Thyroid gland (tissue), 4 donors: ENCODE measurements at regions not wholly inside any gene's neighbourhood (a gene's known extent, or its start where the extent isn't known, plus 50 kb on each side); places are given as distances from the start of the nearest gene placed in this dataset.

Experiments used
- DNase-seq, 2 donors: peaks; one replicate each; pipeline ENCODE4 v3.0.0-alpha.2; 2019
- H3K27ac ChIP-seq, 3 donors: fragments of 200-600 bp; sonication (generic); 1 replicate in 2 of 3; 2 replicates in 1 of 3; pipeline ENCODE4 v1.5.1; 2016 to 2019; ENCODE audit warnings: mild to moderate bottlenecking in 1 of 3, moderate library complexity in 1 of 3
- H3K27me3 ChIP-seq: fragments of 200-600 bp; sonication (generic); one replicate; pipeline ENCODE4 v1.5.1; 2019
- H3K36me3 ChIP-seq, 2 donors: fragments of 200-600 bp; sonication (generic); one replicate each; pipeline ENCODE4 v1.5.1; 2016 to 2019
- H3K4me1 ChIP-seq, 2 donors: fragments of 200-600 bp; sonication (generic); one replicate each; pipeline ENCODE4 v1.5.1; 2017 to 2019
- H3K4me3 ChIP-seq, 3 donors: fragments of 200-600 bp; sonication (generic); replicated peaks in 1 of 3; 1 replicate in 2 of 3; 2 replicates in 1 of 3; pipeline ENCODE4 v1.5.1; 2016; ENCODE audit warnings: mild to moderate bottlenecking in 1 of 3
- H3K9me3 ChIP-seq: fragments of 200-600 bp; sonication (generic); one replicate; pipeline ENCODE4 v1.5.1; 2017
- POLR2A ChIP-seq, 2 donors: fragments of 450-650 bp; IDR thresholded peaks; one replicate each; pipeline ENCODE4 v1.6.1; 2017; ENCODE audit warnings: antibody characterized with exemption in 2 of 2, mild to moderate bottlenecking in 2 of 2, moderate library complexity in 1 of 2
- WGBS, 2 donors: methylation state at CpG; one replicate each; pipeline ENCODE4 v1.1.5; 2017; 5-methylcytosine and 5-hydroxymethylcytosine counted together
- intact Hi-C: fragments of 100-400 bp; cut with DNase I; formaldehyde crosslinking; loops from one replicate; pipeline ENCODE4 v1.15.1; 2023
- TF ChIP-seq, protein P1 (sequence below), 6 experiments: fragments of 200-600 bp in 3 of 6; fragments of 450-650 bp in 3 of 6; sonication (generic) in 3 of 6; IDR thresholded peaks; one replicate each; pipeline ENCODE4 v1.5.1; 2016 to 2019; ENCODE audit warnings: antibody characterized with exemption in 6 of 6, mild to moderate bottlenecking in 2 of 6, inconsistent platforms in 1 of 6, moderate library complexity in 1 of 6

DNA sequence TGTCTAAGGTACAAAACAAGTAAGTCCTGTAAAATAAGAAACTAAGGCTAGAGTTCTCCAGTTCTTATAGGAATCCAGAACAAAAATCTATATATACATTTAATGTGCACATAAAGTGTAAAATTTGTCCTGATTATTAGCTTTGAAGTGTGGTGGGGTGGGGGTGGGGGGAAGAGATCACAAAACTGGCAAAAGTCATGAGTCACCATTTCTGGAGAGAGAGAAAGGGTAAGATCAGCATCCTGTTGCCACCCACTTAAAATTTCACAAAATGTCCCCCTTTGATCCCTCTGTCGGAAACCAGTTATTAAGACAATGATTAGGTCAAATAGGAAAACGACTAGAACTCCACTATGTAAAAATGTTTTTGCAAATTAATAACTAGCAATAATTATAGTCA, 482.0 kb upstream of the POU3F2 start:
- H3K27me3 ChIP-seq = no peaks in the 10 kb centered on the region
- H3K4me1 ChIP-seq = no peaks in the 10 kb centered on the region
- no peak for DNase-seq
- 81 to 88% methylated on average over 2 of the region's 2 CpGs for WGBS, 2 donors
- TF ChIP-seq, protein P1, sequence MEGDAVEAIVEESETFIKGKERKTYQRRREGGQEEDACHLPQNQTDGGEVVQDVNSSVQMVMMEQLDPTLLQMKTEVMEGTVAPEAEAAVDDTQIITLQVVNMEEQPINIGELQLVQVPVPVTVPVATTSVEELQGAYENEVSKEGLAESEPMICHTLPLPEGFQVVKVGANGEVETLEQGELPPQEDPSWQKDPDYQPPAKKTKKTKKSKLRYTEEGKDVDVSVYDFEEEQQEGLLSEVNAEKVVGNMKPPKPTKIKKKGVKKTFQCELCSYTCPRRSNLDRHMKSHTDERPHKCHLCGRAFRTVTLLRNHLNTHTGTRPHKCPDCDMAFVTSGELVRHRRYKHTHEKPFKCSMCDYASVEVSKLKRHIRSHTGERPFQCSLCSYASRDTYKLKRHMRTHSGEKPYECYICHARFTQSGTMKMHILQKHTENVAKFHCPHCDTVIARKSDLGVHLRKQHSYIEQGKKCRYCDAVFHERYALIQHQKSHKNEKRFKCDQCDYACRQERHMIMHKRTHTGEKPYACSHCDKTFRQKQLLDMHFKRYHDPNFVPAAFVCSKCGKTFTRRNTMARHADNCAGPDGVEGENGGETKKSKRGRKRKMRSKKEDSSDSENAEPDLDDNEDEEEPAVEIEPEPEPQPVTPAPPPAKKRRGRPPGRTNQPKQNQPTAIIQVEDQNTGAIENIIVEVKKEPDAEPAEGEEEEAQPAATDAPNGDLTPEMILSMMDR (IDR thresholded peaks at IDR 0.05) = no peak
- TF ChIP-seq POLR2A (IDR thresholded peaks at IDR 0.05) = no peak
- no peak overlapping the region for H3K4me3 ChIP-seq
- no peaks in the 10 kb centered on the region for H3K36me3 ChIP-seq
- H3K27ac ChIP-seq = no peak overlapping the region
- intact Hi-C loops = no loop called here
- no peaks in the 10 kb centered on the region for H3K9me3 ChIP-seq

DNA sequence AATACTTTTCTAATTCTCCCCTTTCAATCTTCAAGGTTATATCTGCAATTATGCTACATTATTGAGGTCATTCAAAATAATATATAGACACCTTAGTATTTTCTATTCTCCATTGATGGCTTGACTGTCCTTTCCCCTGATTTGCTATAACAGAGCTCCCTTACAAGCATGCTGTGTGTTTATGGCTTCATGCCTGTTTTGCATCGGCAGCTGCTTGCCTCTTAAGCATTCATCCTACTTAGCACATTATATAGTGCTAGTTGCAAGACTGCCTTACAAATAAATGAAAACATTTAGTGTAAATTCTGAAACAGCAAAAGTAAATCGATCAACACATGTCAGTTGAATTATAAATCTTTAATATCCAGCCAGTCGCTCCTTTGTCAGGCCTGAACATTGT, 476.2 kb upstream of the POU3F2 start:
- intact Hi-C loops = no loop called here
- no peaks in the 10 kb centered on the region for H3K9me3 ChIP-seq

DNA sequence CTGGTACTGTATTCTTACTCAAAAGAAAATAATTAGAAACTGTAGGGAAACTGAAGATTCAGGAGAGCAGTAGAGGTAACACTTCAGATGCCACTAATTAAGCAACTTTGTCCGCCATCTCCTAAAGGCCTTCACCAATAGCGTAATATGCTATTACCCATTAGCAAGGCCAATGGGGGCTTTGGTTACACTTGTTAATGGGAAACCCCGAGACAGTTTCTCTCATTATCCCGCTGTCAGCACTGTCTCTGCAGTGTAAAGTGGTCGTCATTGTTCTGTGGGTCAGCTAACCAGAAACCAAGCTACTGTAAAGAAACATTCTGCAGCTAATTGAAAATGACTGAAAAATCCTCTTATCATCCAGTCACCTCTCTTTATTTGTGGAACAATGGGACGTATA, 468.0 kb upstream of the POU3F2 start:
- Histone ChIP-seq H3K27ac (no peak overlapping the region), H3K27me3 (no peaks in the 10 kb centered on the region), H3K4me3 (no peak overlapping the region), H3K4me1 (no peaks in the 10 kb centered on the region), H3K9me3 (no peaks in the 10 kb centered on the region), H3K36me3 (no peaks in the 10 kb centered on the region)
- intact Hi-C loops = no loop called here
- TF ChIP-seq, protein P1 (IDR thresholded peaks at IDR 0.05) = no peak
- TF ChIP-seq POLR2A (IDR thresholded peaks at IDR 0.05) = no peak
- 58 to 68% methylated on average over 6 of the region's 6 CpGs for WGBS, 2 donors
- DNase-seq = no peak

More for the DNA sequence above, 476.2 kb upstream of the POU3F2 start:
- no peaks in the 10 kb centered on the region for H3K27me3 ChIP-seq
- no peak overlapping the region for H3K27ac ChIP-seq
- no peaks in the 10 kb centered on the region for H3K4me1 ChIP-seq
- H3K36me3 ChIP-seq = no peaks in the 10 kb centered on the region
- DNase-seq = no peak
- no peak for TF ChIP-seq POLR2A (IDR thresholded peaks at IDR 0.05)
- TF ChIP-seq, protein P1 (IDR thresholded peaks at IDR 0.05) = no peak
- WGBS, 2 donors = 72 to 80% methylated on average over 3 of the region's 3 CpGs
- no peak overlapping the region for H3K4me3 ChIP-seq

DNA sequence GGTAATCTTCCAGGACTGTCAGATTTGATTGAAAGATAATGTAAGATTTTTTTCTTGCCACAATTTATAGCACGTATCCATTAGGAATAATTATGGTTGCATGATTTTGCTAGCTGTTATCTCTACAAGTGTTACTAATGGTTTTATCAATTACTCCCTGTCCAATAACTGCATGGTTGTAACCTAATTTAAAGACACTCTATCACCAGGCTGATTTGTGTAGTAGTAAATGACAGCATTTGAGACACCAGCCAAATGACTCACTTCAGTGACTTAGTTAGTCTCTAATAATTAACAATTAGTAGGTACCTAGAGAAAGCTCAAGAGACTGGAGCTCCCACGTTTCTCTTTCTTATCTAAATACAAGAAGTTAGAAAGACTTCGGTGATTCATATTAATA, 453.8 kb upstream of the POU3F2 start:
- H3K36me3 ChIP-seq = no peaks in the 10 kb centered on the region
- no peak overlapping the region for H3K27ac ChIP-seq
- intact Hi-C loops = no loop called here
- TF ChIP-seq POLR2A (IDR thresholded peaks at IDR 0.05) = no peak
- TF ChIP-seq, protein P1 (IDR thresholded peaks at IDR 0.05) = no peak
- H3K4me1 ChIP-seq = no peaks in the 10 kb centered on the region
- H3K4me3 ChIP-seq = no peak overlapping the region
- WGBS, 2 donors = 66 to 75% methylated on average over 3 of the region's 3 CpGs
- H3K27me3 ChIP-seq = no peaks in the 10 kb centered on the region
- no peak for DNase-seq
- H3K9me3 ChIP-seq = no peaks in the 10 kb centered on the region

DNA sequence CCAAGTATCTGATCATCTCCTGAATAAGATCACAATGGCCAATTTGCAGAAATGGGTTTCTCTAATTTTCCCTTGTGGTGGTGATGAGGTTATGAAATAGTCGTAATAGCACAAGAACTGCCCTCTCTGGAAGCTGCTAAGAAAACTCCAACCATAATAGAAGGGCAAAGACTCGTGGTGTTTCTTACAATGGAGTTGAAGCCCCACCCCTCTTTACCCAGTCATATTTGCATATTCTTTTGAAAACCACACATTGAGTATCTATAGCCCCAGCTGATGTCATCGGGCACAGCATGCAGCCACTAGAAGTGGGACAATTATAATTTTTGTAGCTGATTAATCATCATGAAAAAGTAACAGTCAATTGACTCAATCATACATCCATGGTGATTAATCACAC, 452.1 kb upstream of the POU3F2 start:
- Histone ChIP-seq H3K4me1 (no peaks in the 10 kb centered on the region), H3K27ac (no peak overlapping the region), H3K27me3 (no peaks in the 10 kb centered on the region), H3K9me3 (no peaks in the 10 kb centered on the region), H3K4me3 (no peak overlapping the region), H3K36me3 (no peaks in the 10 kb centered on the region)
- TF ChIP-seq POLR2A (IDR thresholded peaks at IDR 0.05) = no peak
- TF ChIP-seq, protein P1 (IDR thresholded peaks at IDR 0.05) = no peak
- no peak for DNase-seq
- 65 to 77% methylated on average over 3 of the region's 3 CpGs for WGBS, 2 donors
- intact Hi-C loops = no loop called here
